Neural progenitor cell (in vitro differentiated cells): ENCODE measurements at regions not wholly inside any gene's neighbourhood (a gene's known extent, or its start where the extent isn't known, plus 50 kb on each side); places are given as distances from the start of the nearest gene placed in this dataset.

Source experiments
- CTCF ChIP-seq: fragments of 200-600 bp; sonication (generic); IDR thresholded peaks from 2 replicates; pipeline ENCODE4 v1.5.1; 2017; ENCODE audit warnings: antibody characterized with exemption, mild to moderate bottlenecking
- EZH2phosphoT487 ChIP-seq: fragments of 200-600 bp; sonication (generic); IDR thresholded peaks from 2 replicates; pipeline ENCODE4 v1.6.1; 2017; ENCODE audit warnings: antibody characterized with exemption

GRCh38 chr2:167869200-167869599 lies 378.2 kb downstream of the STK39 start:
- peak; percentile 19 for TF ChIP-seq CTCF
- TF ChIP-seq EZH2phosphoT487, result no peak
